K562 (cell line): ENCODE measurements at regions not wholly inside any gene's neighbourhood (a gene's known extent, or its start where the extent isn't known, plus 50 kb on each side); places are given as distances from the start of the nearest gene placed in this dataset.

Experiments
- ATAC-seq: fragments of 200-7000 bp; cut with Tn5 transposase; 3 replicates; pipeline ENCODE4 v1.9.1; 2020; ENCODE audit warnings: moderate library complexity
- BruUV-seq: library from RNA; stranded (reverse); fragments of 400-500 nt; replicated peaks from 2 replicates; lab custom pipeline; 2021; lab: Mats Ljungman, UMichigan
- CTCF ChIA-PET: fragments of 300-600 bp; formaldehyde crosslinking; extraction: SDS; loops from one replicate; lab custom pipeline; 2021; ENCODE audit warnings: low intra/inter-chr PET ratio; lab: Yijun Ruan, JAX
- POLR2A ChIA-PET: fragments of 300-600, 350-650 bp; sonication (Branson Sonifier 250); formaldehyde crosslinking; extraction: SDS; loops from one replicate; lab custom pipeline; 2021; ENCODE audit warnings: antibody characterized with exemption, inconsistent platforms; lab: Yijun Ruan, JAX
- DNase-seq, 4 experiments: peaks; one replicate each; pipeline versions ENCODE4 v3.0.0 to v3.0.0-alpha.2; 2011 to 2018; ENCODE audit warnings: low spot score in 3 of 4, mixed read lengths in 3 of 4; ENCODE audit errors: extremely low read depth in 1 of 4
- FAIRE-seq: peaks from 2 replicates; lab custom pipeline; 2011; peaks lifted over from hg19 to GRCh38; lab: Jason Lieb, UNC
- H2AFZ ChIP-seq: 2 replicates; pipeline ENCODE4 v1.6.0; 2011; ENCODE audit warnings: low read depth, low read length, control low read depth, inconsistent platforms
- H3K27ac ChIP-seq: fragments of 200-600 bp; 3 replicates; pipeline ENCODE4 v1.8.0; 2011; ENCODE audit warnings: low read depth, mild to moderate bottlenecking, control low read depth, inconsistent platforms, low read length, moderate library complexity, mixed read lengths; ENCODE audit errors: extremely low read depth
- H3K27me3 ChIP-seq, 2 experiments: fragments of 300-600 bp in 1 of 2; 2 replicates in 1 of 2; 3 replicates in 1 of 2; pipeline versions ENCODE4 v1.6.0 to v1.8.0; 2011; ENCODE audit warnings: inconsistent platforms in 2 of 2, low read length in 2 of 2, mild to moderate bottlenecking in 1 of 2, mixed read lengths in 1 of 2, moderate library complexity in 1 of 2; ENCODE audit not compliant: control insufficient read depth in 2 of 2, insufficient read depth in 2 of 2
- H3K36me3 ChIP-seq: fragments of 300-600 bp; 3 replicates; pipeline ENCODE4 v1.8.0; 2011; ENCODE audit warnings: mild to moderate bottlenecking, low read length, inconsistent platforms; ENCODE audit not compliant: control insufficient read depth, insufficient read depth
- H3K4me1 ChIP-seq, 2 experiments: fragments of 200-600 bp in 1 of 2; replicated peaks in 1 of 2; 2 replicates in 1 of 2; 3 replicates in 1 of 2; pipeline versions ENCODE4 v1.5.1 to v1.8.0; 2011; ENCODE audit warnings: inconsistent platforms in 2 of 2, low read length in 2 of 2, mild to moderate bottlenecking in 1 of 2, mixed read lengths in 1 of 2, moderate library complexity in 1 of 2; ENCODE audit not compliant: control insufficient read depth in 2 of 2, insufficient read depth in 2 of 2
- H3K4me2 ChIP-seq: 2 replicates; pipeline ENCODE4 v1.6.1; 2011; ENCODE audit warnings: low read length, control low read depth, inconsistent platforms, mixed read lengths; ENCODE audit not compliant: insufficient read depth
- H3K4me3 ChIP-seq: fragments of 200-600 bp; sonication (generic), shearing (Covaris generic); 2 replicates; pipeline ENCODE4 v1.5.1; 2016; ENCODE audit warnings: control low read depth, inconsistent platforms
- H3K79me2 ChIP-seq: fragments of 200-600 bp; 3 replicates; pipeline ENCODE4 v1.8.0; 2011; ENCODE audit warnings: low read length, inconsistent platforms; ENCODE audit not compliant: control insufficient read depth, insufficient read depth
- H3K9ac ChIP-seq, 2 experiments: 2 replicates each; pipeline versions ENCODE4 v1.6.0 to v1.6.1; 2011; ENCODE audit warnings: low read depth in 2 of 2, low read length in 2 of 2, control low read depth in 1 of 2, inconsistent platforms in 1 of 2, mild to moderate bottlenecking in 1 of 2, mixed read lengths in 1 of 2; ENCODE audit not compliant: insufficient read depth in 1 of 2
- H3K9me1 ChIP-seq: one replicate; pipeline ENCODE4 v1.6.0; 2011; ENCODE audit warnings: inconsistent platforms, mild to moderate bottlenecking, low read length, moderate library complexity; ENCODE audit not compliant: control insufficient read depth, insufficient read depth
- H3K9me3 ChIP-seq: replicated peaks from 2 replicates; pipeline ENCODE4 v1.5.1; 2011; ENCODE audit warnings: low read depth, low read length, inconsistent platforms; ENCODE audit not compliant: control insufficient read depth, insufficient read depth
- H4K20me1 ChIP-seq: replicated peaks from 2 replicates; pipeline ENCODE4 v1.6.1; 2011; ENCODE audit warnings: low read length, inconsistent platforms, mixed read lengths; ENCODE audit not compliant: control insufficient read depth, insufficient read depth
- CTBP1 ChIP-seq: fragments of 450-650 bp; IDR thresholded peaks from 2 replicates; pipeline ENCODE4 v1.6.1; 2016; ENCODE audit warnings: borderline replicate concordance
- DDX20 ChIP-seq: fragments of 450-650 bp; IDR thresholded peaks from 2 replicates; pipeline ENCODE4 v1.6.1; 2016; ENCODE audit warnings: missing genetic modification characterization, low read depth, mild to moderate bottlenecking, missing compliant biosample characterization, moderate library complexity
- EGR1 ChIP-seq: fragments of 450-650 bp; conservative IDR thresholded peaks from 2 replicates; pipeline ENCODE4 v1.6.1; 2017; ENCODE audit warnings: mild to moderate bottlenecking
- FOXA3 ChIP-seq, 2 experiments: fragments of 450-650 bp in 1 of 2; sonication (generic) in 1 of 2; formaldehyde crosslinking; IDR thresholded peaks in 1 of 2; conservative IDR thresholded peaks in 1 of 2; 2 replicates each; pipeline versions ENCODE4 v1.4.0 to v1.8.0; 2020 to 2022; ENCODE audit warnings: mild to moderate bottlenecking in 2 of 2, missing genetic modification reagents in 1 of 2
- HNRNPH1 ChIP-seq: fragments of 200-400 bp; formaldehyde crosslinking; optimal IDR thresholded peaks from 2 replicates; pipeline ENCODE3; 2017; ENCODE audit warnings: low read depth, mild to moderate bottlenecking, low read length, moderate library complexity
- JUND ChIP-seq, 2 experiments: IDR thresholded peaks; 2 replicates in 1 of 2; 3 replicates in 1 of 2; pipeline ENCODE4 v1.6.1; 2011; ENCODE audit warnings: borderline replicate concordance in 2 of 2, low read depth in 2 of 2, low read length in 2 of 2, improper control_type of control experiment in 1 of 2, missing biosample characterization in 1 of 2, missing genetic modification characterization in 1 of 2, missing genetic modification reagents in 1 of 2
- KLF10 ChIP-seq: fragments of 250-450 bp; sonication (Bioruptor Pico); IDR thresholded peaks from 2 replicates; pipeline ENCODE4 v1.6.1; 2021; ENCODE audit warnings: matching md5 sums
- MCM7 ChIP-seq, 2 experiments: fragments of 450-650 bp; IDR thresholded peaks; 2 replicates each; pipeline ENCODE4 v1.6.1; 2016 to 2018
- MTA1 ChIP-seq: fragments of 450-650 bp; IDR thresholded peaks from 2 replicates; pipeline ENCODE4 v1.6.1; 2017; ENCODE audit warnings: borderline replicate concordance
- POLR2AphosphoS2 ChIP-seq: IDR thresholded peaks from 2 replicates; pipeline ENCODE4 v1.6.1; 2012; ENCODE audit warnings: low read length, improper control_type of control experiment
- SAP30 ChIP-seq: fragments of 200-600 bp; sonication (generic); IDR thresholded peaks from 2 replicates; pipeline ENCODE4 v1.6.1; 2012; ENCODE audit warnings: borderline replicate concordance, low read depth, mild to moderate bottlenecking, moderate library complexity, low read length, control low read depth, inconsistent platforms; ENCODE audit not compliant: insufficient read depth, poor library complexity, severe bottlenecking
- SNIP1 ChIP-seq: fragments of 450-650 bp; IDR thresholded peaks from 2 replicates; pipeline ENCODE4 v1.7.1; 2017; ENCODE audit warnings: low read depth, mild to moderate bottlenecking
- TOE1 ChIP-seq, 2 experiments: fragments of 450-650 bp in 1 of 2; sonication (generic) in 1 of 2; formaldehyde crosslinking in 1 of 2; IDR thresholded peaks; 2 replicates each; pipeline versions ENCODE4 v1.7.1 to v1.8.0; 2016 to 2022; ENCODE audit warnings: borderline replicate concordance in 2 of 2, mild to moderate bottlenecking in 2 of 2, antibody characterized with exemption in 1 of 2, inconsistent platforms in 1 of 2, low read depth in 1 of 2, missing genetic modification reagents in 1 of 2, moderate library complexity in 1 of 2
- U2AF1 ChIP-seq: fragments of 200-400 bp; formaldehyde crosslinking; optimal IDR thresholded peaks from 2 replicates; pipeline ENCODE3; 2017; ENCODE audit warnings: mild to moderate bottlenecking, low read depth, low read length, moderate library complexity
- U2AF2 ChIP-seq: fragments of 200-400 bp; formaldehyde crosslinking; optimal IDR thresholded peaks from 2 replicates; pipeline ENCODE3; 2017; ENCODE audit warnings: low read depth, mild to moderate bottlenecking, low read length
- YBX1 ChIP-seq: fragments of 450-650 bp; IDR thresholded peaks from 2 replicates; pipeline ENCODE4 v1.7.1; 2016; ENCODE audit warnings: mild to moderate bottlenecking
- ZNF280B ChIP-seq: fragments of 250-450 bp; sonication (Bioruptor Pico); IDR thresholded peaks from 2 replicates; pipeline ENCODE4 v1.5.1; 2021; ENCODE audit warnings: mild to moderate bottlenecking
- ZNF408 ChIP-seq: fragments of 250-450 bp; sonication (Bioruptor Pico); IDR thresholded peaks from 2 replicates; pipeline ENCODE4 v1.4.0; 2020; ENCODE audit warnings: low read depth, mild to moderate bottlenecking, moderate library complexity
- ZNF79 ChIP-seq: fragments of 250-450 bp; sonication (Bioruptor Pico); IDR thresholded peaks from 2 replicates; pipeline ENCODE4 v1.4.0; 2020; ENCODE audit warnings: low read depth, mild to moderate bottlenecking, moderate library complexity
- WGBS: fragments of 100-300 bp; shearing (Covaris generic); methylation state at CpG from one replicate; pipeline ENCODE4 v1.1.6; 2016; ENCODE audit warnings: low coverage, mixed read lengths; ENCODE audit not compliant: insufficient coverage; ENCODE audit errors: missing lambda C conversion rate; 5-methylcytosine and 5-hydroxymethylcytosine counted together
- in situ Hi-C: fragments of 300-500 bp; cut with MboI; formaldehyde crosslinking; loops from 4 replicates; pipeline ENCODE4 v1.15.0; 2018; ENCODE audit warnings: inconsistent platforms, mixed read lengths
- intact Hi-C: fragments of 100-400 bp; cut with micrococcal nuclease; formaldehyde crosslinking; loops from 2 replicates; pipeline ENCODE4 v1.14.2; 2022
- TF ChIP-seq, protein P1 (sequence below): IDR thresholded peaks from 3 replicates; pipeline ENCODE4 v1.6.1; 2011; ENCODE audit warnings: borderline replicate concordance, mild to moderate bottlenecking, moderate library complexity; ENCODE audit not compliant: insufficient read length; ENCODE audit errors: extremely low read depth

DNA sequence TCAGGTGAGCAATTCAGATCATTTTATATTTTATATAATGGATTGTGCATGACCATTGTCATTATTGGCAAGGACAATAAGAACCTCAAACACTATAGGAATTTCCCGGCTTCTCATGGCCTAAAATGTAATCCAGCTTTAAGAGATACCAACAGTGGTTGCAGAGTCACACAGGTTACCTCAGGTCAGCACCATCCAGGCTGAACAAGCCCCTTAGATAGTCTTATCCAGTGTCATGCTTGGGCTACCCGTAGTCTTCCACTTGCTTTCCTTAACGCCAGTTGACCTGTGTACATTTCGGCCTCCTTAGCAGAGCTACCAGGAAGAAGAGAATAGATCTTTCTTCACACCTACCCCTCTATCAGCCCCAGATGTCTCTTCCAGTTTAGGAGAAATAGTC lies 293.3 kb upstream of the SYT4 start:
- H3K4me1 ChIP-seq, result no peaks in the 10 kb centered on the region
- no peak overlapping the region for H3K4me2 ChIP-seq
- H3K9me3 ChIP-seq, result no peaks in the 10 kb centered on the region
- DNase-seq (no peak), ATAC-seq (no peak), FAIRE-seq (no peak)
- no peak overlapping the region for H3K9ac ChIP-seq
- H3K79me2 ChIP-seq, result no peaks in the 10 kb centered on the region
- no peaks in the 10 kb centered on the region for H3K36me3 ChIP-seq
- TF ChIP-seq ZNF280B (CRISPR knock-in tag) (no peak), FOXA3 (CRISPR knock-in tag; conservative IDR thresholded peaks at IDR 0.05 in 1 of 2, IDR thresholded peaks at IDR 0.05 in 1 of 2) (no peak), HNRNPH1 (no peak), MCM7 (IDR thresholded peaks at IDR 0.05) (no peak), U2AF2 (no peak), ZNF408 (CRISPR knock-in tag) (no peak), ZNF79 (CRISPR knock-in tag) (no peak), TOE1 (IDR thresholded peaks at IDR 0.05; ENCODE audit: borderline replicate concordance) (no peak), TOE1 (CRISPR knock-in tag; IDR thresholded peaks at IDR 0.05; ENCODE audit: borderline replicate concordance, low read depth) (no peak), SAP30 (no peak), CTBP1 (no peak), U2AF1 (no peak), DDX20 (no peak), MTA1 (no peak), KLF10 (CRISPR knock-in tag) (no peak), JUND (IDR thresholded peaks at IDR 0.05; ENCODE audit: borderline replicate concordance, low read depth, low read length) (no peak), JUND (tag; IDR thresholded peaks at IDR 0.05; ENCODE audit: borderline replicate concordance, low read depth, low read length) (no peak), EGR1 (no peak), POLR2AphosphoS2 (no peak), SNIP1 (no peak), YBX1 (no peak)
- TF ChIP-seq, protein P1, sequence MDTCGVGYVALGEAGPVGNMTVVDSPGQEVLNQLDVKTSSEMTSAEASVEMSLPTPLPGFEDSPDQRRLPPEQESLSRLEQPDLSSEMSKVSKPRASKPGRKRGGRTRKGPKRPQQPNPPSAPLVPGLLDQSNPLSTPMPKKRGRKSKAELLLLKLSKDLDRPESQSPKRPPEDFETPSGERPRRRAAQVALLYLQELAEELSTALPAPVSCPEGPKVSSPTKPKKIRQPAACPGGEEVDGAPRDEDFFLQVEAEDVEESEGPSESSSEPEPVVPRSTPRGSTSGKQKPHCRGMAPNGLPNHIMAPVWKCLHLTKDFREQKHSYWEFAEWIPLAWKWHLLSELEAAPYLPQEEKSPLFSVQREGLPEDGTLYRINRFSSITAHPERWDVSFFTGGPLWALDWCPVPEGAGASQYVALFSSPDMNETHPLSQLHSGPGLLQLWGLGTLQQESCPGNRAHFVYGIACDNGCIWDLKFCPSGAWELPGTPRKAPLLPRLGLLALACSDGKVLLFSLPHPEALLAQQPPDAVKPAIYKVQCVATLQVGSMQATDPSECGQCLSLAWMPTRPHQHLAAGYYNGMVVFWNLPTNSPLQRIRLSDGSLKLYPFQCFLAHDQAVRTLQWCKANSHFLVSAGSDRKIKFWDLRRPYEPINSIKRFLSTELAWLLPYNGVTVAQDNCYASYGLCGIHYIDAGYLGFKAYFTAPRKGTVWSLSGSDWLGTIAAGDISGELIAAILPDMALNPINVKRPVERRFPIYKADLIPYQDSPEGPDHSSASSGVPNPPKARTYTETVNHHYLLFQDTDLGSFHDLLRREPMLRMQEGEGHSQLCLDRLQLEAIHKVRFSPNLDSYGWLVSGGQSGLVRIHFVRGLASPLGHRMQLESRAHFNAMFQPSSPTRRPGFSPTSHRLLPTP, result no peak
- no TSS peak for BruUV-seq
- no peaks in the 10 kb centered on the region for H3K9me1 ChIP-seq
- H3K4me3 ChIP-seq, result no peak overlapping the region
- in situ Hi-C loops, result loop anchor here (25.0 kb wide), 1 partner anchor 1458 kb away; no protein-coding TSS in a partner anchor
- ChIA-PET CTCF (no interaction called here), POLR2A (no interaction called here)
- 0% methylated on average over 4 of the region's 4 CpGs for WGBS
- no peaks in the 10 kb centered on the region for H3K27me3 ChIP-seq
- H2AFZ ChIP-seq, result no peak overlapping the region
- no peaks in the 10 kb centered on the region for H4K20me1 ChIP-seq
- intact Hi-C loops, result no loop called here
- no peak overlapping the region for H3K27ac ChIP-seq
